Osteocyte (in vitro differentiated cells): ENCODE measurements at regions not wholly inside any gene's neighbourhood (a gene's known extent, or its start where the extent isn't known, plus 50 kb on each side); places are given as distances from the start of the nearest gene placed in this dataset.

ENCODE experiments used
- DNase-seq: peaks from one replicate; pipeline ENCODE4 v3.0.0; 2021; ENCODE audit warnings: mixed read lengths; ENCODE audit not compliant: unreplicated experiment; ENCODE audit errors: extremely low spot score
- H3K27ac Mint-ChIP-seq: one replicate; pipeline ENCODE4 v1.8.0; 2021; ENCODE audit warnings: mild to moderate bottlenecking, mixed read lengths; ENCODE audit not compliant: unreplicated experiment
- H3K27me3 Mint-ChIP-seq: one replicate; pipeline ENCODE4 v1.8.0; 2021; ENCODE audit warnings: mixed read lengths; ENCODE audit not compliant: unreplicated experiment
- H3K36me3 Mint-ChIP-seq: one replicate; pipeline ENCODE4 v1.8.0; 2021; ENCODE audit warnings: mixed read lengths; ENCODE audit not compliant: unreplicated experiment
- H3K4me1 Mint-ChIP-seq: one replicate; pipeline ENCODE4 v1.8.0; 2021; ENCODE audit warnings: mixed read lengths; ENCODE audit not compliant: unreplicated experiment
- H3K4me3 Mint-ChIP-seq: one replicate; pipeline ENCODE4 v1.8.0; 2021; ENCODE audit warnings: mild to moderate bottlenecking, moderate library complexity, mixed read lengths; ENCODE audit not compliant: unreplicated experiment
- H3K9me3 Mint-ChIP-seq: one replicate; pipeline ENCODE4 v1.8.0; 2021; ENCODE audit warnings: mixed read lengths; ENCODE audit not compliant: unreplicated experiment
- TF ChIP-seq, protein P1 (sequence below): fragments of 200-600 bp; sonication (generic); IDR thresholded peaks from 2 replicates; pipeline ENCODE4 v1.5.0; 2021; ENCODE audit warnings: antibody characterized with exemption, mild to moderate bottlenecking, moderate library complexity

GRCh38 chr20:39105551-39105950 lies 143.4 kb downstream of the DHX35 start:
- no peaks in the 10 kb centered on the region for H3K4me1 Mint-ChIP-seq
- TF ChIP-seq, protein P1, sequence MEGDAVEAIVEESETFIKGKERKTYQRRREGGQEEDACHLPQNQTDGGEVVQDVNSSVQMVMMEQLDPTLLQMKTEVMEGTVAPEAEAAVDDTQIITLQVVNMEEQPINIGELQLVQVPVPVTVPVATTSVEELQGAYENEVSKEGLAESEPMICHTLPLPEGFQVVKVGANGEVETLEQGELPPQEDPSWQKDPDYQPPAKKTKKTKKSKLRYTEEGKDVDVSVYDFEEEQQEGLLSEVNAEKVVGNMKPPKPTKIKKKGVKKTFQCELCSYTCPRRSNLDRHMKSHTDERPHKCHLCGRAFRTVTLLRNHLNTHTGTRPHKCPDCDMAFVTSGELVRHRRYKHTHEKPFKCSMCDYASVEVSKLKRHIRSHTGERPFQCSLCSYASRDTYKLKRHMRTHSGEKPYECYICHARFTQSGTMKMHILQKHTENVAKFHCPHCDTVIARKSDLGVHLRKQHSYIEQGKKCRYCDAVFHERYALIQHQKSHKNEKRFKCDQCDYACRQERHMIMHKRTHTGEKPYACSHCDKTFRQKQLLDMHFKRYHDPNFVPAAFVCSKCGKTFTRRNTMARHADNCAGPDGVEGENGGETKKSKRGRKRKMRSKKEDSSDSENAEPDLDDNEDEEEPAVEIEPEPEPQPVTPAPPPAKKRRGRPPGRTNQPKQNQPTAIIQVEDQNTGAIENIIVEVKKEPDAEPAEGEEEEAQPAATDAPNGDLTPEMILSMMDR: no peak
- no peak overlapping the region for H3K27ac Mint-ChIP-seq
- no peak overlapping the region for H3K4me3 Mint-ChIP-seq
- H3K9me3 Mint-ChIP-seq: peaks cover 8% of the 10 kb centered on the region
- peaks cover 15% of the 10 kb centered on the region for H3K27me3 Mint-ChIP-seq
- H3K36me3 Mint-ChIP-seq: no peaks in the 10 kb centered on the region
- DNase-seq: no peak

DNA sequence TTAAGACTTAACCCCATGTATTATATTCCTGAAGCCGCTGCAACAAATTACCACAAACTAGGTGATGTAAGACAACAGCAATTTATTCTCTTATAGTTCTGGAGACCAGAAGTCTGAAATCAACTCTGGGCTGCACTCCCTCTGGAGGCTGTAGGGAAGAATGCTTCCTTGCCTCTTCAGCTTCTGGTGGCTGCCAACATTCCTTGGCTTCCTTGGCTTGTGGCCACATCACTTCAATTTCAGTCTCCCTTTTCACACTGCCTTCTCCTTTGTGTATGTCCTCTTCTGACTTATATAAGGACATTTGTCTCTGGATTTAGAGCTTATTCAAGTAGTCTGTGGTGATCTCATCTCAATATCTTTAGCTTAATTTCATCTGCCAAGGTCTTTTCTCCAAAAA lies 141.6 kb downstream of the DHX35 start:
- Mint-ChIP-seq H3K4me1 (no peaks in the 10 kb centered on the region), H3K4me3 (no peak overlapping the region), H3K27ac (no peak overlapping the region), H3K36me3 (no peaks in the 10 kb centered on the region), H3K9me3 (peaks cover 8% of the 10 kb centered on the region), H3K27me3 (peaks cover 6% of the 10 kb centered on the region)
- no peak for DNase-seq
- TF ChIP-seq, protein P1: no peak

GRCh38 chr20:39103305-39103704 lies 141.2 kb downstream of the DHX35 start:
- TF ChIP-seq, protein P1: no peak
- H3K4me3 Mint-ChIP-seq: no peak overlapping the region
- no peak for DNase-seq
- peaks cover 11% of the 10 kb centered on the region for H3K27me3 Mint-ChIP-seq
- H3K4me1 Mint-ChIP-seq: no peaks in the 10 kb centered on the region
- no peak overlapping the region for H3K27ac Mint-ChIP-seq
- H3K9me3 Mint-ChIP-seq: peaks cover 8% of the 10 kb centered on the region
- H3K36me3 Mint-ChIP-seq: no peaks in the 10 kb centered on the region

DNA sequence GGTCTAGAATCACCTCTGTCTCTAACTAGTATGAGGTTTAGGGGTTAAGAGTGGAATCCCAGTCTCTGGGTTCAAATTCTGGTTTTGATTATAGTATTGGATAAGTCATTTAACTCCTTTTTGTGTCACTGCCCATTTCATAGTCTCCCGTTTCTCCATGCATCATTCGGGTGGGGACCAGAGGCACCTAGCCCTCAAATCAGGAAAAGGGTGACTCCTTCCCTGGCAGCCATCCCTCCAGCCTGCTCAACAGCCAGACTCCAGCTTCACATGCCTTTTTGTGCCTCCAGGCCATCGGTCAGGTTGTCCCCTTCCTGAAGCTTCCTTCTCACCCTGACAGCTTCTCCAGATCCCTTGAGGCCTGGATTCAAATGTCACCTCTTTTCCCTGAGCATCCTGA lies 139.8 kb downstream of the DHX35 start:
- DNase-seq: no peak
- peaks cover 17% of the 10 kb centered on the region for H3K27me3 Mint-ChIP-seq
- peaks cover 8% of the 10 kb centered on the region for H3K9me3 Mint-ChIP-seq
- no peak overlapping the region for H3K27ac Mint-ChIP-seq
- no peak overlapping the region for H3K4me3 Mint-ChIP-seq
- H3K36me3 Mint-ChIP-seq: no peaks in the 10 kb centered on the region
- TF ChIP-seq, protein P1: no peak
- H3K4me1 Mint-ChIP-seq: no peaks in the 10 kb centered on the region

DNA sequence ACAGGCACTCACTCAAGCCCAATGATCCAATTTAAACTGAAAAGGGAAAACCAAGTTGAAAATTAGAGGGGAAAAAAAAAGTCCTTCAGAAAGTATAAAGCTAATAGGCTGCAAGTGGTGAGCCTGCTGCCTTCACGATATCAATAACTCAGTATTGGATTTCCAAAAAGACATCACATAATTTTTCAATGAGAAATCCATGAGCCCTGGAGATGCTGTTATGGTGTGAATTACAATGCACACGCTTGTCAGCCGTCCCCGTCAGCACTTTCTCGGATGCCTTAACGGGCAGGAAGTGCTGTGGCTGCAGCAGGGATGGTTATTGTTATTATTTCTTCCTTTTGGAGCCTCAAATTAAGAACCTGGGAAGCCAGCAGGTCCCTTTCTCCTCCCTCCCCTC lies 138.5 kb downstream of the DHX35 start:
- H3K4me1 Mint-ChIP-seq: no peaks in the 10 kb centered on the region
- H3K9me3 Mint-ChIP-seq: peaks cover 8% of the 10 kb centered on the region
- H3K36me3 Mint-ChIP-seq: no peaks in the 10 kb centered on the region
- peaks cover 17% of the 10 kb centered on the region for H3K27me3 Mint-ChIP-seq
- H3K27ac Mint-ChIP-seq: no peak overlapping the region
- DNase-seq: no peak
- no peak overlapping the region for H3K4me3 Mint-ChIP-seq
- TF ChIP-seq, protein P1: no peak
